Right lobe of liver (tissue), 4 donors: ENCODE measurements at regions not wholly inside any gene's neighbourhood (a gene's known extent, or its start where the extent isn't known, plus 50 kb on each side); places are given as distances from the start of the nearest gene placed in this dataset.

Experiments
- CTCF ChIP-seq, 4 donors: fragments of 200-600 bp in 3 of 4; fragments of 450-650 bp in 1 of 4; IDR thresholded peaks; one replicate each; pipeline versions ENCODE4 v1.5.1 to v1.8.0; 2016 to 2022; ENCODE audit warnings: antibody characterized with exemption in 4 of 4, mild to moderate bottlenecking in 2 of 4
- POLR2A ChIP-seq: fragments of 450-650 bp; IDR thresholded peaks from one replicate; pipeline ENCODE4 v1.6.1; 2017; ENCODE audit warnings: antibody characterized with exemption, mild to moderate bottlenecking
- donor health status: DM: no; HTN: no; CAD: no.
- donor health status: DM: no; HTN: no; CAD: no.
- donor health status: DM: no; HTN: yes; CAD: no.

DNA sequence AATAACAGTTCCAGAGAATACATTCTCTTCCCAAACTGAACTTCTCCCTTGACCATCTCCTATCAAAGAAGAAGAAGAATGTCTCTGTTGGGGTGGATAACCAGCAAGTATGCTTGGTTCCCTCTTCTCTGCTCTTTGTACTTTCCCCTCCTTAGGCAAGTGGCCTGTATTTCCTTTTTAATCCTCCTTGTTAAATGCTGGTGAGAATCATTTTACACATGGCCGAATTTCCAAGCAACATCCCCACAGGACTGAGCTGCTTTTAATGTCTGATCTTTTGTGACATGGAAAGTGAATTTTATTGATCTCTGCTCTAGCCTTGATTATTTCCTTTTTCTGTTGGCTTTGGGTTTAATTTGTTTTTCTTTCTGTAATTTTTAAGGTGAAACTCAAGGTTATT is 336.7 kb downstream of the DUSP10 start:
- TF ChIP-seq POLR2A (no peak), CTCF (IDR thresholded peaks at IDR 0.05) (no peak)
